ENCODE measurements at regions not wholly inside any gene's neighbourhood (a gene's known extent, or its start where the extent isn't known, plus 50 kb on each side); places are given as distances from the start of the nearest gene placed in this dataset.
"Not testable (repeated sequence)": the region's sequence is repeated elsewhere in the genome, so short reads cannot be mapped to it uniquely, and the experiment has no call there.

DNA sequence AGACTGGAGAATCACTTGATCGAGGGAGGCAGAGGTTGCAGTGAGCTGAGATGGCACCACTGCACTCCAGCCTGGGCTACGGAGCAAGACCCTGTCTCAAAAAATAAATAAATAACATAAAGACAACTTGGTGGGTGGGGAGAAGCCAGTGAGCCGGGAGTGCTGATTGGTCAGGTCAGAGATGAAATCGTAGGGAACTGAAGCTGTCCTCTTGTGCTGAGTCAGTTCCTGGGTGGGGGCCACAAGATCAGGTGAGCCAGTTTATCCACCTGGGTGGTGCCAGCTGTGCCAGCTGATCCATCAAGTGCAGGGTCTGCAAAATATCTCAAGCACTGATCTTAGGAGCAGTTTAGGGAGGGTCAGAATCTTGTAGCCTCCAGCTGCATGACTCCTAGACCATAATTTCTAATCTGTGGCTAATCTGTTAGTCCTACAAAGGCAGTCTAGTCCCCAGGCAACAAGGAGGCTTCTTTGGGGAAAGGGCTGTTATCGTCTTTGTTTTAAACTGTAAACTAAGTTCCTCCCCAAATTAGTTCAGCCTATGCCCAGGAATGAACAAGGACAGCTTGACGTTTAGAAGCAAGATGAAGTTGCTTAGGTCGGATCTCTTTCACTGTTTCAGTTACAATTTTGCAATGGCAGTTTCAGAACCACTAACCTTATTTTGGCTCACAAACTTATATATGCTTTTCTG, 221.5 kb upstream of the MYLIP start:
- WGBS = 95% methylated on average over 6 of the region's 7 CpGs
- not testable (repeated sequence) for H3K18ac ChIP-seq (ENCODE audit: low read depth in 1 of 2, low read length in 2 of 2)

DNA sequence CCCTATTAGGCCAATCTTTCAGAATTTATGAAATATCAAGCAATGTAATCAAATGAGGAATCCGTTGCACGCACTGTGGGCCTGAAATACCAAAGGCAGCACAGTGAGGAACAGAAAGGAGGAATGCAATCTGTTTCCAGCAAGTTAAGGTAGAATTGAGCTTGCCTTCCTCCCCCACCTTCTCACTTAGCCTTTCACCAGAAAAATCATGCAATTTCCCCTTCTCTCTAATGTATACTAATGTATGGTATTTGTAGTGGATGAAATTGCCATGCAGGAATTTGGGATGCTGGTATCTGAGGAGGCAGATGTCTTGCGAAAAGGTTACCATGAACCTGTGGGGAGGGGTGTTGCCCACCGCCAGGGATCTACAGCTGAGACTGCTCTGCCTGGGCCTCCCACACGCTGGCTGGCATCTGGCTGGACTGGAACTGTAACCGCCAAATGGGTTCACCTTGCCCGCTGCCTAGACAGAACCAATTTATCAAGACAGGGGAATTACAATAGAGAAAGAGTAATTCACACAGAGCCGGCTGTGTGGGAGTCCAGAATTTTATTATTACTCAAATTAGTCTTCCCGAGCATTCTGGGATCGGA, 222.4 kb upstream of the MYLIP start:
- Histone ChIP-seq H3K4me2 (ENCODE audit: low read length, poor library complexity, severe bottlenecking) (no peak overlapping the region), H3K36me3 (ENCODE audit: control insufficient read depth in 1 of 2, insufficient read depth in 2 of 2, low read depth in 1 of 2, low read length in 2 of 2) (no peaks in the 10 kb centered on the region), H3K27ac (ENCODE audit: low read length, poor library complexity, severe bottlenecking) (no peak overlapping the region), H2BK120ac (ENCODE audit: low read depth, low read length) (no peak overlapping the region), H3K27me3 (ENCODE audit: control insufficient read depth in 1 of 2, insufficient read depth in 1 of 2, low read length in 2 of 2) (peaks cover 0 to 3% of the 10 kb centered on the region in 2 experiments), H4K8ac (ENCODE audit: low read length) (peak overlapping the region; percentile 83), H2BK15ac (ENCODE audit: low read depth, poor library complexity, severe bottlenecking) (no peak overlapping the region), H2BK12ac (ENCODE audit: low read length in 2 of 2) (peak overlapping the region; percentile 86 to 99), H2BK5ac (ENCODE audit: low read depth, low read length, poor library complexity, severe bottlenecking) (no peak overlapping the region), H3K23ac (ENCODE audit: low read length in 2 of 2) (no peak overlapping the region), H3K14ac (ENCODE audit: low read length in 2 of 2) (peak overlapping the region in 1 of 2 experiments; percentile 94), H4K91ac (ENCODE audit: low read length) (peak overlapping the region; percentile 76), H3K9ac (ENCODE audit: low read length) (no peak overlapping the region), H3K4me1 (ENCODE audit: control insufficient read depth, insufficient read depth, low read depth, low read length) (peaks cover 7% of the 10 kb centered on the region), H3K18ac (ENCODE audit: low read depth in 1 of 2, low read length in 2 of 2) (peak overlapping the region; percentile 69 to 81), H3K79me1 (replicated peaks; ENCODE audit: low read length, poor library complexity, severe bottlenecking) (no peaks in the 10 kb centered on the region), H3K4ac (ENCODE audit: low read depth in 1 of 2, low read length in 2 of 2) (peak overlapping the region; percentile 46 to 67), H3K9me3 (ENCODE audit: control insufficient read depth, low read length) (peaks cover 5% of the 10 kb centered on the region), H3K4me3 (ENCODE audit: insufficient read depth in 1 of 2, low read depth in 1 of 2, low read length in 2 of 2) (no peak overlapping the region), H2AFZ (ENCODE audit: low read depth, low read length) (no peak overlapping the region), H2AK5ac (ENCODE audit: low read length, severe bottlenecking) (no peak overlapping the region)
- no peak for DNase-seq
- 95% methylated on average over 8 of the region's 10 CpGs for WGBS

More for the DNA sequence above, 221.5 kb upstream of the MYLIP start:
- not testable (repeated sequence) for H3K36me3 ChIP-seq (ENCODE audit: control insufficient read depth in 1 of 2, insufficient read depth in 2 of 2, low read depth in 1 of 2, low read length in 2 of 2); H3K27me3 ChIP-seq (ENCODE audit: control insufficient read depth in 1 of 2, insufficient read depth in 1 of 2, low read length in 2 of 2); H2AK5ac ChIP-seq (ENCODE audit: low read length, severe bottlenecking); DNase-seq; H4K8ac ChIP-seq (ENCODE audit: low read length); H3K9me3 ChIP-seq (ENCODE audit: control insufficient read depth, low read length); H3K9ac ChIP-seq (ENCODE audit: low read length); H3K4me3 ChIP-seq (ENCODE audit: insufficient read depth in 1 of 2, low read depth in 1 of 2, low read length in 2 of 2); H3K27ac ChIP-seq (ENCODE audit: low read length, poor library complexity, severe bottlenecking); H2BK5ac ChIP-seq (ENCODE audit: low read depth, low read length, poor library complexity, severe bottlenecking); H3K79me1 ChIP-seq (replicated peaks; ENCODE audit: low read length, poor library complexity, severe bottlenecking); H2BK120ac ChIP-seq (ENCODE audit: low read depth, low read length); H4K91ac ChIP-seq (ENCODE audit: low read length); H3K4ac ChIP-seq (ENCODE audit: low read depth in 1 of 2, low read length in 2 of 2); H3K23ac ChIP-seq (ENCODE audit: low read length in 2 of 2); H2BK15ac ChIP-seq (ENCODE audit: low read depth, poor library complexity, severe bottlenecking); H3K4me2 ChIP-seq (ENCODE audit: low read length, poor library complexity, severe bottlenecking); H3K4me1 ChIP-seq (ENCODE audit: control insufficient read depth, insufficient read depth, low read depth, low read length); H3K14ac ChIP-seq (ENCODE audit: low read length in 2 of 2); H2AFZ ChIP-seq (ENCODE audit: low read depth, low read length)
- peak overlapping the region in 1 of 2 experiments; percentile 18 for H2BK12ac ChIP-seq (ENCODE audit: low read length in 2 of 2)

DNA sequence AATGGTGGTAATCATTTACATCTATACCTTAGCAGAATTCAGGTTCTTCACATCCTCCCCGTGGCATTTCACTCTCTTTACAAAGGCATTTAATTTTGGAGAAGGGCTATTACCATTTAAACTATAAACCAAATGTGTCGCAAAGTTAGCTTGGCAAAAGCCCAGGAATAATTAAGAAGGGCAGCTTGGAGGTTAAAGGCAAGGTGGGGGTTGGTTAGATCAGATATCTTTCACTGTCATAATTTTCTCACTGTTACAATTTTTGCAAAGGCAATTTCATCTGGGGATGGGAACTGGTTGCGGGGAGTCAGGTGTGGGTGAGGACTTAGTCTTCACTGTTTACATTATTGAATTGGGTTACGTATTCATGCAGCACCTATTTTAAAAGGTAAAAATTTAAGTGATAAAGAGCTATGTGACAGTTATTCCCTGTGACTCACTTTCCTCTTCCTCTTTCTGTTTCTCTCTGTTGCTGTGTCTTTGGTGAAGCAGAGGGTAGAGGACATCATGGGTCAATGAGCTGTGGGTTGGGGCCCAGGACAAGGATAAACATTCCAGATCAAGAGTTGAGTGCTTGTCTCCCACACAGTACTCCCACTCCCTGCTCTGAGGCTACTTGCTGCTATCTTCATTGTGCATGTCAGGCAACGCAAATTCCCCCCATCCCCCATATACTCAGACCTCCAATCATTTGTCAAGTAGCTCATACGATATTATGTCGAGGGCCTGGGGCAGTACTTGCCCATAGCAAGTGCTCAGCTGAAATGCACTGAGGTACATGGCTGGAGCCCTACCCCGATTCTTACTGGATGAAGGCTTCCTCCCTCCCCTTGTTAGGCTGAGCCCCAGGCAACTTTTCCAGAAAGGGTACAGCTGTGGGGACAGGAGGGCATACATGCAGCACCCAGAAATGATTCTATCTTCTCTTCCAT, 223.1 kb upstream of the MYLIP start:
- Histone ChIP-seq H3K18ac (ENCODE audit: low read depth in 1 of 2, low read length in 2 of 2) (peak overlapping the region; percentile 67 to 69), H2BK5ac (ENCODE audit: low read depth, low read length, poor library complexity, severe bottlenecking) (no peak overlapping the region), H2BK12ac (ENCODE audit: low read length in 2 of 2) (peak overlapping the region; percentile 86 to 99), H2BK15ac (ENCODE audit: low read depth, poor library complexity, severe bottlenecking) (no peak overlapping the region), H2BK120ac (ENCODE audit: low read depth, low read length) (no peak overlapping the region), H3K9ac (ENCODE audit: low read length) (no peak overlapping the region), H3K4ac (ENCODE audit: low read depth in 1 of 2, low read length in 2 of 2) (peak overlapping the region; percentile 13 to 40), H3K27ac (ENCODE audit: low read length, poor library complexity, severe bottlenecking) (no peak overlapping the region), H3K14ac (ENCODE audit: low read length in 2 of 2) (no peak overlapping the region), H3K4me1 (ENCODE audit: control insufficient read depth, insufficient read depth, low read depth, low read length) (peaks cover 7% of the 10 kb centered on the region), H3K4me2 (ENCODE audit: low read length, poor library complexity, severe bottlenecking) (peak overlapping the region; percentile 23), H4K8ac (ENCODE audit: low read length) (peak overlapping the region; percentile 83), H3K9me3 (ENCODE audit: control insufficient read depth, low read length) (peaks cover 5% of the 10 kb centered on the region), H3K23ac (ENCODE audit: low read length in 2 of 2) (no peak overlapping the region), H2AK5ac (ENCODE audit: low read length, severe bottlenecking) (no peak overlapping the region), H3K27me3 (ENCODE audit: control insufficient read depth in 1 of 2, insufficient read depth in 1 of 2, low read length in 2 of 2) (peaks cover 0 to 3% of the 10 kb centered on the region in 2 experiments), H3K36me3 (ENCODE audit: control insufficient read depth in 1 of 2, insufficient read depth in 2 of 2, low read depth in 1 of 2, low read length in 2 of 2) (no peaks in the 10 kb centered on the region), H3K79me1 (replicated peaks; ENCODE audit: low read length, poor library complexity, severe bottlenecking) (no peaks in the 10 kb centered on the region), H3K4me3 (ENCODE audit: insufficient read depth in 1 of 2, low read depth in 1 of 2, low read length in 2 of 2) (no peak overlapping the region), H2AFZ (ENCODE audit: low read depth, low read length) (no peak overlapping the region), H4K91ac (ENCODE audit: low read length) (peak overlapping the region; percentile 43)
- peak; percentile 60 for DNase-seq
- WGBS = 46% methylated on average over 5 of the region's 8 CpGs
